ENCODE measurements at regions not wholly inside any gene's neighbourhood (a gene's known extent, or its start where the extent isn't known, plus 50 kb on each side); places are given as distances from the start of the nearest gene placed in this dataset.
"Not testable (repeated sequence)": the region's sequence is repeated elsewhere in the genome, so short reads cannot be mapped to it uniquely, and the experiment has no call there.

DNA sequence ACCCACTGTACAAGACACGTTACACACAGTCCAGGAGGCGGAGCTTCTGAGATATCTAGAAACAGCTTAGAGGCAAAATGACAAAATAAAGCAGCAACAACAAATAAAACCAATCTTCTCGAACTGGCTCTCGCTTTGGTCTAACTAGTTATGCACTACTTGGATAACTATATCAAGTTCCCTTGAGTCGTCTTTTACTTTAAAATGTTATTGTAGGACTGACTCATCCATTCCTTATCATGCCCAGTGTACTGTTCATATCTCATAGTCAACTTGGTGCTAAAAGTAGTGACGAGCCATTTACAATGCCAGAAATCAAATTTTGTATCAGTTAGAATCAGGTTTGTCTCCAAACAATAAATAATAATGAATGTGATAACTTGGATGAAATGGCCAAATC is 102.5 kb upstream of the SLC35G4 start:
- DNase-seq = no peak

DNA sequence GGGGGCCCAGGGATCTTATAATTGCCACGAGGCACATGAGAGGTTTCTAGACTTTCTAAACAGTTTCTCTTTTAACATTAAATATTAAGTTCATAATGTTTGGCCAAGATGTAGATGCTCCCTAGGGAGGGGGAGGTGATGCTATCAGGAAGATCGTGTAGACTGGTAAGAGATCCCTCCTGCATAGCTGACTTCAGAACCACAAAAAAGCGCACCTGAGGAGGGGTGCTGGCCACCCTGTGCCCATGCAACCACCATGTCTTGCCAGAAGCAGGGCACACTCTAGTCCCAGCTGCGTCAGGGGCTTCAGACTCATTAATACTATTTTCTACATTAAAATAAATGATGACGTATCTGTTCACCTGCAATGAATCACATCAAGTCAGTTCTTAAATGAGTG is 103.4 kb upstream of the SLC35G4 start:
- no peak for DNase-seq

DNA sequence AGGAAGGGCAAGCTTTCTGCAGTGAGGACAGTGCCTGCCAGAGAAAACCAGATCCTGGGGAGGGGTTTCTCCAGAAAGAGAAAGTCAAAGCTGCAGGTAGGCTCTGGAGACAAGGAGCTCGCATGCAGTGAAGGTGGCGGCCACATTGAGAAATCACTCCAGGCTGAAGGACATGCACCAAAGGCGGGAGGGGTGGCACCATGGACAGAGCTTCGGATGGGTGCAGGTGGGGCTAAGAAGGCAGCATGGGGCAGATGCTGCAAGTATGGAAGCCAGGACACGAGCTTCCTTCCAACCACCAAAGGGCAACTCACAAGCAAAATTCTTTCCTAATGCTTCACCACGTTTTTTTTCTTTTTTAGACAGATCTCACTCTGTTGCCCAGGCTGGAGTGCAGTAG is 104.4 kb upstream of the SLC35G4 start:
- no peak for DNase-seq

DNA sequence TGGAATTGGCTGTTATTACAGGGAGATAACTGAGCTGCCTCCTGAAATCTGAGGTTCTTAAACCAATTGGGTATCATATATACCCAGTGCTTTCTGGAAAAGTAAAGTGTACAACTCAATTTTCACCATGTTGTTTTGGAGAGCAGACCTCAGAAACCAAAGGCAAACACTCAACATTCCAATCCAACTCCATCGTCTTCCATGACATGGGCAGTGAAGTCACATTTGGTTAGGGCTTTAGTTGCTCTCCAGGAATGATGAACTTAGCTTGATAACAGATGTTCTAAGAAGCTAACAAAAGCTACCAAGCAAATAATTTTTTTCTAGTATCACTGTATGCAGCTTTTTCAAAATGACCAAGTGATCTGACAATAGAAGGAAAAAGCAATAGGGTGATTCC is 107.0 kb upstream of the SLC35G4 start:
- DNase-seq = no peak

DNA sequence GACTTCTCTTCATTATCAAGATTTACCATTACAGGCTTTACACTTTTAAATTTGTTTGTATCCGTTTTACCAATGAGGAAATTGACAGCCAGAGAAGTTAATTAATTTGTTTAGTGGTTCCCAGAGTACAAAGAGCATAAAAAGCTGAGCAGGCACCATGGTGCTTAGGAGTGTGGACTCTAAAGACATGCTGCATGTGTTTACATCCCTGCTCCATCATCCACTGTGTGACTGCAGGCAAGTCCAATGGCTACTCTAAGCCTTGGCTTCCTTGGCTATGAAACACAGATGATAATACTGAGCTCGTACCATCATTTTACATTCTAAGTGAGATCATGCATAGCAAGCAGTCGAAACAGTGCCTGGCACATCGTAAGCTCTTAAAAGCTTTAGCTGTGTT is 108.0 kb upstream of the SLC35G4 start:
- no peak for DNase-seq

DNA sequence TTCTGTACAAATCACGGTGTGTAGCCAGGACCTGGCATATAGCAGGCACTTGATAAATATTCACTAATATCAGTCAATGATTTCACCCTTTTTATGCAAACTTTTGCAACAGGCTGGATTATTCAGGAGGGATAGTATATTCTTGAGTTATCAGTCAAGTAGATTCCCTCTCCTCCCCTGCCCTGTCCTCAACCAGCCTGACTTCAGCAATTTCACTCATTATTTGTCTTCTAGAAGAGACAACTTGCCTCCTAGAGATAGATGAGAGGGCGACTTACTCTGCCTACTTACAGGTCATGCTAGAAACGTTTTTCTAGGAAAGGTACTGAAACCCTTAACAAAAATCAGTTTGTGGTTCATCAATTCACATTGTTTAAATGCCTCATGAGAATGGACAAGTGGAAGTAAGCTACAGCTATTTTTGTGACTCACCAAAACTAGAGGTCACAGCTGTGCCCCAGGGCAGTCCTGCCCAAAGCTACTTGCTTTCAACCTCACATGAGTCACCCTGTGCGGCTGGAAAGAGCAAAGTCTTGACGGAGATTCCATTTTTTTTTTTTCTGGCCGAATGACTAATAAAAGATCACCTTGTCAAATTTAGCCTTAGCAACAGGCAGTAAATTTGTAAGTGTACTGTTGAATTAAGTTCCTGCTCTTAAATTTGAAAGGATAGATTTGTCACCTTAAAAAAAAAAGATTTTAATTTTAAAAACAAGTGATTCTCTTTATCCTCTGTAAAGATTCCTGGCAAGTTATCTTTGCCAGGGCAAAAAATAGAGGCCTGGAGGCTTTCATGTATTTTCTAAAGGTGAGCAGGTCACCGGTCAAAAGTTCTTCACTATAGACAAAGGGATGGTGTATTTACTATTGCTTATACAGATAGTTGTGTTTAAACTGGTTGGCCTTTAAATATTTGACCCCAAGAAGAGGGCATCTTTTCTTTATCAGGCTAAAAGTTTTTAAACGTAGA is 109.0 kb upstream of the SLC35G4 start:
- no peak for DNase-seq

DNA sequence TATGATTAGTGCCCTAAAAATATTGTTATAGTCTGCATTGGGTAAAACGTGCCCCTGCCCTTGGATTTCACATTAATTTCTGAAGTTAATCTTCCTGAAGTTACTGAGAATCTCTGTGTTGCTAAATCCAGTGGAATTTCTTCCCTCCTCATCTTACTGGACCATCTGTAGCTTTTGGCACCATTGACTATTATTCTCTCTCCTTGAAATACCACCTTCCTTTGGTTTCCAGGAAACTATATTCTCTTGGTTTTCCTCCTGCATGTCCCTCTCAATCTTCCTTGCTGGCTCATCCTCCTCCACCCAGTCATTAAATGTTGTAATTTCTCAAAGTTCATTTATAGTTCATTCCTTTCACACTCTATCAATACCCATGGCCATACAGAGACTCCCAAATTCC is 110.6 kb upstream of the SLC35G4 start:
- DNase-seq = no peak

DNA sequence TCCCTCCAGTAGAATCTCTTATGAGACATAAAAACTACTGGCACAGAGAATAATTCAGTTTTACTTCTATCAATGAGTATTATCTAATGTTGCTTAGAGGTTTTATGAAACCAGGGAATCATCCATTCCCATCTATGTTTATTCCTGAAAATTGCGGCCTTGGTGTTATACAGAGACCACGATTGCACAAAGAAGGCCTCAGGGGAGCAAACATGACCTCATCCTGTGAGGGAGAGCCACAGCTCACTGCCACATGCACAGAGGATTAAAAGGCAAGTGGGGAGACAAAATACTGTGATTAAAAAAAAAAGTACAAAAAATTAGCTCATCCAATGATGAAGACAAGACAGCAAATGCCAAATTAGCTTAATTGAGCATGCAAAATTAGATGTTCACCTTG is 111.8 kb upstream of the SLC35G4 start:
- no peak for DNase-seq

DNA sequence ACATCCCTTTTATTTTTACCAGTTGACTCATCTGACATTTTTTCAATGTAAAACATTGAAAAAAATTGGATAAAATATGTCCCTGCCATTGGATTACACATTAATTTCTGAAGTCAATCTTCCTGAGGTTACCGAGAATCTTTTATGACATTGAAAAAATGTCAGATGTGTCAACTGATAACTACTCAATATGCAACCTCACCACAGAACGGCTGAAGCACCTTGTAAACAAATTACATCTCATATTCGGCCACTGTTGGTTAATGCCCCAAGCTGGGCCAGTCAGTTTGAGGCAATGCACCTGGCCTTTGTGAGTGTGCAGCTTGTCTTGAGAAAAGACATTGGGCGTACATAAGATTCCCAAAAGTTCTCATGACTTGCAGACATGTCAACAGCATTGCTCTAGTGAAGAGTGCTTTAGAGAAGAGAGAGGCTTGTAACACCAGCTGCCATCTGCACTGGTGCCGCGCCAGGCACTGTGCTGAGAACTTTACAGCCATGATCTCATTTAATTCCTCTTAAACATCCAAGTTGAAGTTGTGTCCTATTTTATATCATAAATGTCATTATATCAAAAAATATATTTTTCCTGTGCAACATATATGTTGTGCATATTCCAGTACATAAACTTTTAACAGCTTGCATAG is 112.7 kb upstream of the SLC35G4 start:
- DNase-seq = no peak

DNA sequence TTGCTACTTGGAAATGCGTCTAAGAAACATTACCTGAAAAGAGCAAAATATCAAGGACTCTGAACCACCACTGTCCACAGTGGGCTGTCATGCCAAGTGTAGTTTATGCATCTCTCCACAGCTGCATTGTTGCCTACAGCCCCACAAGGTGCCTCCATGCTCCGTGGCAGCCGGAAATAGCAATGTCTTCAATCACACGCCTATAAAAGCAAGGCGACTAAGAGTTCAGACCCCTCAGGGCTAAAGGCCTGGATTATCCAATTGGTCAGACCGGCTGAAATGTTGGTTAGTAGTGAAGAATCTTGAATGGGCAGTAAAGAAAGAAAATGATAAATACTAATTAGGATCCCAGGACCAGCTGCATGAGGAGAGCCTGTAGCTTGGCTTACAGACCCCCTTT is 114.0 kb upstream of the SLC35G4 start:
- DNase-seq = no peak

DNA sequence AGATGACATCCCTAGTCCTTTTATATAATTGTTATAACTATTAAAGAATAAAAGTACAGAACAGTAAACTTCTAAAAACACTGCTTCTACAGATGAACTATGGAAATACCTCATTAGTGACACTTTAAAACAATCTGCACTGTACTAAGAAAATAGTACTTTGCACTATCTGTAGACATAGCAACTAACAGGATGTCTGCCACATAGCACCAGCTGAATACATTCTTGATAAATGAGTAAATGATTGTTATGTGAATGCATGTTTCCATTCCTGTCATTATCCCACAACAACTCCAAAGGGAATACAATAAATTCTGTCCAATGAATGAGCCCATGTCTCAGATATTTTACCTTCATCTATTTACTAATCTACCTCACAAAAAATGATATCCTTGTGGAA is 115.3 kb upstream of the SLC35G4 start:
- no peak for DNase-seq

DNA sequence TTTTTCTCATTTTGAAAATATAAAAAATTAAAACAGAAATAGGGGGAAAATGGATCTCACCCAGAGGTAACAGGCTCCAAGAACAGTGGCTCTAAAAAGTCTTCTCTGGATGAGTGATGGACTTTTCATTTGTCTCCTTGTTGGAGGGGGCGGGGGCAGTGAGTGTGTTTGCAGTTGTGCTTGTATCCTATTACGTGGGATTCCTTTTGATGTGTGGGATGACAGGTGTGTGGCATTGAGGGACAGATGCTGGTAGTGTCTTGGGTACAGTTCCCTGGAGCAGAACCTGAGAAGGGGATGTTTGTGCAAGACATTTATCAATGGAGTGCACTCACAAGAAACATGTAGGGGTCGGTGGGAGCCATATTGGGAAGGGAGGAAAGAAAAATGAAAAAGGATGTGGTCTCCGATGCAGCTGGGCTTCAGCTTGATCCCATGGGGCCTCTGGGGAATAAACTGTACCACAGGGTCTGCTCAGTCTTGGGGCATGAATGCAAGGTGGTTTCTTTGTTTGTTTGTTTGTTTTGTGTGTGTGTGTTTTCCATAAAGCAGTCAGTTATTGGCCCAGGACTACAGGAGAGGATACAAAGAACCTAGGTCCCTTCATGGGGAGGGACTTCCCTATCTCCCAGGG is 120.0 kb upstream of the SLC35G4 start:
- no peak for DNase-seq

DNA sequence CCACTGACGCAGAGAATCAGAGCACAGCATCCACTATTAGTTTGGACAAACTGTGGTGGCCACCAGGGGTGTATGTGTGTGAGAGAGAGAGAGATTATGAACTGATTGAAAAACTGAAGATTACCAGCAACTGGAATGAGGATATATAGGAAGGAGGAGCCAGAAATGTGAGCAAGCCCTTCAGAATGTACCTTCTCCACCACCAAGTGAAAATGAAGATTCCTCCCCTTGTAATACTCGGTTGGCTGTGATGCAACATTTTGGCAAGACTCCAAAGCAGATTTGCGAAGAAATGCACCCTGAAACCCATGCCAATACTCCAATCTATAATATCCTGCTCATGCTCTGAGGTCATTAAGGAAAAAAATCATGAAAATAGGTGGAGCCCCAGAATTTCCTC is 121.2 kb upstream of the SLC35G4 start:
- no peak for DNase-seq

DNA sequence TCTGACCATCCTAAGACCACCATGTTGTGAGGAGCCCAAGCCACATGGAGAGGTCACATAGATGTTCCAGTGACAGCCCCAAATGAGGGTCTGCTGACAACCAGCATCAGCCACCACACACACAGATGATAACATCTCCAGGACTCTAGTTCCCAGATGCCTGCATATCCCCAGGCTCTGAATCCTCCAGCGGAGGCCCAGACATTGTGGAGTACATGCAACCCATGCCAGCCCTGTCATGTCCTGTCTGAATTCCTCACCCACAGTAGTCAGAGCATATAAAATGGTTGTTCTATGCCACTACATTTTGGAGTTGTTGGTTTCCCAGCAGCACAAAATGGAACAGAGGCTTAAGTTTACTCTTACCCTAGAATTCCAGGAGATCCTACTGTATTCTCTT is 122.0 kb upstream of the SLC35G4 start:
- no peak for DNase-seq

DNA sequence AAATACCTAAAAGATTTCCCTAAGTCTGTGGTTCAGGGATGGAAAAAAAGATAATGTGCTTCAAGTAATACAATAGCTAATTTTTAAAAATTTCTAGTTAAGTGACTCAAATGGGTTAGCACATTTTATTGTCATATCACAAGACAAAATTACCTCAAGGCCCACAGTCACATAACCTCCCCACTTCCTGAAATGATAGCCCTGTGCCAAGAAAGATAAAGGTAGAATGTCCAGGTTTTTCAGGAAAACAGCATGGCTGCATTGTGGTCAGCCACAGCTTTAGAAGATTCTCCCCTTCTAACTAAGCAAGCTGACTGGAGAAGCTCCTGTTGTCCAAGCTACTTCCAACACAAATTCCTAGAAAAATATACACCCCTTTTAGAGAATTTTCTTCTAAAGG is 127.1 kb upstream of the SLC35G4 start:
- DNase-seq = no peak

DNA sequence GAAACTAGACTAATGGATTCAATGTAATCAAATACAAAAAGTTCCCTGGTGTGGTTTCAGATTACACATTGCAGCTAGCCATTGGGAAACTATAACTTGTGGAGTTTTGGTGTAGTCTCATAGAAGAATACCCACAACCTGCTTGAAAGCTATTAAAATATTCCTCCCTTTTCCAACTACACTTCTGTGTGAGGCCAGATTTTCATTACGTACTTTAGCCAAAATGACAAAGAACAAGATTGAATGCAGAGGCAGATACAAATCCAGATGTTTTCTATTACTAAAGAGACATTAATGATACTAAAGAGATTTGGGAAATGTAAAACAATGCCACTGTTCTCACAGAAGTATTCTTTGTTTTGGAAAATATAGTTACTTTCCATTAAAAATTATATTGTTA is 128.7 kb upstream of the SLC35G4 start:
- DNase-seq = no peak

DNA sequence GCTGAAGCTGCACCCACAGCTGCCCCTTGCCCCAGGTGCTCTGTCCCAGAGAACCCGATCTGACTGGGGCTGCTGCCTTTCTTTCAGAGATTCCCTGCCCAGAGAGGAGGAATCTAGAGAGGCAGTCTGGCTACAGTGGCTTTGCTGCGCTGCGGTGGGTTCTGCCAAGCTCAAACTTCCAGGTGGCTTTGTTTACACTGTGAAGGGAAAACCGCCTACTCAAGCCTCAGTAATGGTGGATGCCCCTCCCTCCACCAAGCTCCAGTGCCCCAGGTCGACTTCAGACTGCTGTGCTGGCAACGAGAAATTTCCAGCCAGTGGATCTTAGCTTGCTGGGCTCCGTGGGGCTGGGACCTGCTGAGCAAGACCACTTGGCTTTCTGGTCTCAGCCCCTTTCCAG is 130.4 kb upstream of the SLC35G4 start:
- DNase-seq = not testable (repeated sequence)

DNA sequence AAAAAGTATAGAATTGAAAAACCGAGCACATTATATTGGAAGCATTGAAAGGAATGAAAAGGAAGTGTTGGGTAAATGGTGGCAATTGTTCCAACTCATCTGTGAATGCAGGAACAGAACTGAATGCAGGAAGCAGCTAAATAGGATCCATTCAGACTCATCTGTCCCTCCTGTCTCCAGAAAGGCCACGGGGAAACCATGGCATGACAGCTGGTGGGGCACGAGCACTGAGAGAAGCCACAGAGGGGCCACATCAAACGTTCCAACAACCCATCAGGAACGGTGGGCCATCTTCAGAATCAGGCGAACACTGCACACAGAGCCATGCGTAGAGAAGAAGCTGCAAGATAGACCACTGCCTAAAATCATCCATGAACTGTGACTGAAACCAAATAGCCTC is 138.5 kb upstream of the SLC35G4 start:
- no peak for DNase-seq

DNA sequence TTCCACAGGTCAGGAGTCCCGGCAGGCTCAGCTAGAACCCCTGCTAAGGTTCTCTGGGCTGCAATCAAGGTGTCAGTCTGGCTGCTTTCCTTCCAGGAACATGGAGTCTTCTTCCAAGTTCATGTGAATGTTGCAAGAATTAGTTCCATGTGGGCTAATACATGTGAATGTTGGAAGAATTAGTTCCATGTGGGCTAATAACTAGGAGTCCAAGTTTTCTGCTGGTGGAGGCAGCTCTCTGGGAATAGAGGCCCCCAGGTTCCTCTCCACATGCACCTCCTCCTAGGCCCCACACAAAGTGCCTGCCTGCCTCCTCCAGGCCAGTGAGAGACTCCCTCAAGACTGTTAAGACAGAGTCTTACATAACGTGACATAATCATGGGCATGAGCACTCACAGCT is 140.8 kb upstream of the SLC35G4 start:
- no peak for DNase-seq

DNA sequence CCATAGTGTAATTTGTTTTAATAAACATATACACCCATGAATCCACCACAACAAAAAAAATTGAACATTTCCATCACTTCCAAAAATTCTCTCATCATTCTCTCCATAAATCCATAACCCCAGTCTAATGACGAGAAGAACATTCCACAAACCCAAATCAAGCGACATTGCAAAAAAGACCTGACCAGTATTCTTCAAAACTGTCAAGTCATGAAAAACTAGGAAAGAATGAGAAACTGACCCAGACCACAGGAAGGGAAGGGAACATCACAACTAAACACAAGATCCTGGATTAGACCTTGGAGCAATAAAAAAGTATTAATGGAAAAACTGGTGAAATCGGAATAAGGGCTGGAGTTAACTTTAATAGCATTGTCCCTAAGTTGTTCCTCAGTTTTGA is 141.3 kb upstream of the SLC35G4 start:
- DNase-seq = no peak

DNA sequence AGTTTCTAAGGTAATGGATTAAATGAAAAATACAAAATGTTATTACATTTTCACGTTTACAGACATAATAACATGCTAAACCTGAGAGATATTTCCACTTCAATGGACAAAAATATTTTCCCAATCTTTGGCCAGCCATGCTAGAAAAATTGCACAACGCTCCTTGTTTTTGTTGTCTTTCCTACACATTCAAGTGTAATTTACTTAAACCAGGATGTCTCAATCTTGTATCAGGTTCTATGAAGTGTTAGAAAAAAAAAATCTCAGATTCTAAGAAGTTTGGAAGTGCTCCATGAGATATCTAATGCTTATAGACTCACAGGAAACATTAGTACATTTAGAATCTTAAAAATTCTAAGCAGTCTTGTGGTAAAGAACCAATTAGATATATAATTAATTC is 141.8 kb upstream of the SLC35G4 start:
- DNase-seq = no peak

DNA sequence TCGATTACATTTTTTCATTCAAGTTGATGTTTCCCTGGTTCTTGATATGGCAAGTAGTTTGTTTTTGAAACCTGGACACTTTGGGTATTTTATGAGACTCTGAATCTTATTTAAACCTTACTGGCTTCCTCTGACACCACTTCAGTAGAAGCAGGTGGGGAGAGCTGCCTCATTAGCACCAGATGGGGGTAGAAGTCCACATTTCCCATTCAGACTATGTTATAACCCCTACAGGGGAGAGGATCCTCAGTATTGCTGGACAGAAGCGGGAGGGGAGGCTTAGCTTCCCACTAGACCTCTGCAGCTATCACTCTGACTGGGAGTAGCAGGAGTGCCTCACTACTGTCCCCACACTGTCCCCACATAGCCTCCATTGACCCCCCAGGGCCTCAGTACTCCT is 145.3 kb upstream of the SLC35G4 start:
- no peak for DNase-seq

DNA sequence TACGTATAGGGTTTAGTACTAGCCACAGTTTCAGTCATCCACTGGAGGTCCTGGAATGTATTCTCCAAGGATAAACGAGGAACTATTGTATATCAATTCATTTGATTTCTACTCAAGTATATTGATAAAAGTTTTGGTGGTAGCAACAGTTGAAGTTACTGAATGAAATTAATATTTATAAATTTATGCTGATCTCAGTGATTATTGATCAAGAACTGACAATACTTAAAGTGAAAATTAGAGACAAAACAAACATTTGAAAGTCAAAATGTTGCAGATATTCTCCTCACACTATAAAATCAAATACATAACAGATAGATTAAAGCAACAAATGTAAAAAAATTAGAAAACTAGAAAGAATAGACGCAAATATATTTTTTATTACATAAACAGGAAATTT is 150.9 kb upstream of the SLC35G4 start:
- no peak for DNase-seq

DNA sequence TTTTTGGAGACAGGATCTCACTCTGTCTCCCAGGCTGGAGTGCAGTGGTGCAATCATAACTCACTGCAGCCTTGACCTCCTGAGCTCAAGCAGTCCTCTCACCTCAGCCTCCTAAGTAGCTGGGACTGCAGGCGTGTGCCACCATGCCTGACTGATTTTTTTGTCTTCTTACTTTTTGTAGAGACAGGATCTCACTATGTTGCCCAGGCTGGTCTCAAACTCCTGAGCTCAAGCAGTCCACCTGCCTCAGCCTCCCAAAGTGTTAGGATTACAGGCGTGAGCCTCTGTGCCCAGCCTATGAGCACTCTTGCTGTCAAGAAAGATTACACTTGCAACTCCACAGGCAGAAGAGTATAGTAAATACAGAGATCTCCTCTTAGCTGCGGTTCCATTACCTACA is 151.5 kb upstream of the SLC35G4 start:
- not testable (repeated sequence) for DNase-seq
